ENCODE measurements at regions not wholly inside any gene's neighbourhood (a gene's known extent, or its start where the extent isn't known, plus 50 kb on each side); places are given as distances from the start of the nearest gene placed in this dataset.

DNA sequence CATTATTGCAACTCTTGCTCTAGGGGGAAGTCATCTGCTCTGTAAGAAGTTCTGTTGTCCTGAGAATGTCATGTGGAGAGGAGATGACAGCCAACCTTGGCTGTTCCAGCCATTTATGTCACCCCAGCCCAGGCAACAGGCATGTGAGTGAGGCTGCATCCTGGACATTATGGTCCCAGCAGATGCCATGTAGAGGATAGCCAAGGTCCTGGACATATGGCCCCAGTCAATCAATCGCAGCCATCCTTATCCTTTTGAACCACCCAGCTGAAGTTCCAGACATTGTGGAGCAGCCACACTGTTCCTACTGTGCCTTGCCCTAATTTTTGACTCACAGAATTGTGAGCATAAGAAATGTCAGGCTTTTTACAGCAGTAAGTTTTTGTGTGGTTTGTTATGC lies 84.9 kb downstream of the AVPR1A start:
- no peak overlapping the region for H3K4me3 ChIP-seq (replicated peaks; ENCODE audit: low read depth, low read length)
- DNase-seq (ENCODE audit: low read depth): no peak
- TF ChIP-seq, protein P1, sequence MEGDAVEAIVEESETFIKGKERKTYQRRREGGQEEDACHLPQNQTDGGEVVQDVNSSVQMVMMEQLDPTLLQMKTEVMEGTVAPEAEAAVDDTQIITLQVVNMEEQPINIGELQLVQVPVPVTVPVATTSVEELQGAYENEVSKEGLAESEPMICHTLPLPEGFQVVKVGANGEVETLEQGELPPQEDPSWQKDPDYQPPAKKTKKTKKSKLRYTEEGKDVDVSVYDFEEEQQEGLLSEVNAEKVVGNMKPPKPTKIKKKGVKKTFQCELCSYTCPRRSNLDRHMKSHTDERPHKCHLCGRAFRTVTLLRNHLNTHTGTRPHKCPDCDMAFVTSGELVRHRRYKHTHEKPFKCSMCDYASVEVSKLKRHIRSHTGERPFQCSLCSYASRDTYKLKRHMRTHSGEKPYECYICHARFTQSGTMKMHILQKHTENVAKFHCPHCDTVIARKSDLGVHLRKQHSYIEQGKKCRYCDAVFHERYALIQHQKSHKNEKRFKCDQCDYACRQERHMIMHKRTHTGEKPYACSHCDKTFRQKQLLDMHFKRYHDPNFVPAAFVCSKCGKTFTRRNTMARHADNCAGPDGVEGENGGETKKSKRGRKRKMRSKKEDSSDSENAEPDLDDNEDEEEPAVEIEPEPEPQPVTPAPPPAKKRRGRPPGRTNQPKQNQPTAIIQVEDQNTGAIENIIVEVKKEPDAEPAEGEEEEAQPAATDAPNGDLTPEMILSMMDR (IDR thresholded peaks at IDR 0.05; ENCODE audit: low read length, missing control alignments): no peak

DNA sequence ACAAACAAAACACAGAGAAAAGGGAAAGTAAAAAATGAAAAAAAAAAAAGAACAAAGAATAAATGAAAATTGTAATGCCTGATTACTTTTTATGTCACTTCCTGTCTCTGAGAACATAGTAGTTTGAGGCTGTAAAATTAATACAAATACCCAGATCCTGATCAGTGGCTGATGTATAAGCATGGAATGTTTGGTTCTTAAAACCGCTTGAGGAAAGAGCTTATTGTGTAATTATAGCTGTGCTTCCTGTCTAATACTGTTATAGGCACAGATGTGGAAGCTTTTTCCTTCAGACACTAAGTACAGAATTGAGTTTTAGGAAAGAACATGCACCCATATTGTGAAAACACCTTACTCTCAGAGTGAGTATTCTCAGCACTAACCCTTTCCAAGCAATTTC lies 86.9 kb downstream of the AVPR1A start:
- no peak overlapping the region for H3K4me3 ChIP-seq (replicated peaks; ENCODE audit: low read depth, low read length)
- peak; percentile 33 for DNase-seq (ENCODE audit: low read depth)
- TF ChIP-seq, protein P1 (IDR thresholded peaks at IDR 0.05; ENCODE audit: low read length, missing control alignments): no peak

DNA sequence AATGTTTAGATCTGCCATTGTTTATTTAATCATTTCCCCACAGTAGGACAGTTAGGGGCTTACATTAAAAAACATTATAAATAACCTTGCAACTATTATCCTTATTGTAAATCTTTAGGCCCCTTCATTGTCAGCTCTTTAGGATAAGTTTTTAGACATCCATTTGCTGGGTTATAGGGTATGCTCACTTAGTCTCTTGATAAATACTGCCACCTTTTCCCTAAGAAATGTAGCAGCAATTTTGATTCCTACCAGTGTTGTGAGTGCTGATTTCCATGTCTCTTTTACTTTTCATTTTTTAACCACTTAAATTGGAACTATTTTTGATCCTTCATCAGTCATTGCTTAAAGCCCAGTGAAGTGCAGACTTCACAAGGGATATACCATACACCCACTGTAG lies 94.4 kb downstream of the AVPR1A start:
- TF ChIP-seq, protein P1 (IDR thresholded peaks at IDR 0.05; ENCODE audit: low read length, missing control alignments): no peak
- H3K4me3 ChIP-seq (replicated peaks; ENCODE audit: low read depth, low read length): no peak overlapping the region
- no peak for DNase-seq (ENCODE audit: low read depth)

DNA sequence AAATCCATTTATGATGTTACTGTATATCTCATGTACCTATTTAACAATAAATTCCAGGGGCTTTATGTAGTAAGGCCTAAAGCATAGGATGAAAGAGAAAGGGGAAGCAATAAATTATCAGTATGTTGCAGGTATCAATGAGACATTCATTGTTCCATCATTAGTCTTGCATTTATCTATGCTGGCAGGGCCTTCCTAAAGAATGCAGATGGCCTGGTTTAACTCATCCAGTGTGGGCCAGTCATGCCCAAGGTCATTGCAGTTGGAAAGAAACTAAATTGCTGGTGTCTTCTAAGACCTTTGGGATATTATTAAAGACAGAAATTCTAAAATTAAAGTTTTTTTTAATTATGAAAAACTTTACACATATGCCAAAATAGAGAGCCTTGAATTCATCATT lies 98.3 kb downstream of the AVPR1A start:
- no peak for DNase-seq (ENCODE audit: low read depth)
- no peak overlapping the region for H3K4me3 ChIP-seq (replicated peaks; ENCODE audit: low read depth, low read length)
- TF ChIP-seq, protein P1 (IDR thresholded peaks at IDR 0.05; ENCODE audit: low read length, missing control alignments): no peak

DNA sequence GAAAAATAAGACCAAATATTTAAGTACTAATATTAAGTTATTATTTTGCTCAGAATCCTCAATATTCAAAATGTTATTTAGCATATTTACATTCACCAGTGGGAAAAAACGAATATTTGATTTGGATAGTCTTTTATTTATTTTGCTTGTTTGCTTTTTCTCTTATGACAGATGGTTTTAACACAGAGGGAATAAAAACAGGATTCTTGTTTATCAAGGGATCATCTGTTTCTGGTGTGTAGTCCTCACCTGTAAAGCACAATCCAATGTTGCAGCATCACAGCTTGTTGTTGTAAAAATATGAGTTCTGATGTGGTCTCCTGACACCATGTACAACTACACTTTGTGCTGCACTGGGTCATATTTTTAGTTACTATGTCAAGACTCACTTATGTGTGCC lies 103.9 kb downstream of the AVPR1A start:
- no peak for DNase-seq (ENCODE audit: low read depth)
- TF ChIP-seq, protein P1 (IDR thresholded peaks at IDR 0.05; ENCODE audit: low read length, missing control alignments): no peak
- H3K4me3 ChIP-seq (replicated peaks; ENCODE audit: low read depth, low read length): no peak overlapping the region

DNA sequence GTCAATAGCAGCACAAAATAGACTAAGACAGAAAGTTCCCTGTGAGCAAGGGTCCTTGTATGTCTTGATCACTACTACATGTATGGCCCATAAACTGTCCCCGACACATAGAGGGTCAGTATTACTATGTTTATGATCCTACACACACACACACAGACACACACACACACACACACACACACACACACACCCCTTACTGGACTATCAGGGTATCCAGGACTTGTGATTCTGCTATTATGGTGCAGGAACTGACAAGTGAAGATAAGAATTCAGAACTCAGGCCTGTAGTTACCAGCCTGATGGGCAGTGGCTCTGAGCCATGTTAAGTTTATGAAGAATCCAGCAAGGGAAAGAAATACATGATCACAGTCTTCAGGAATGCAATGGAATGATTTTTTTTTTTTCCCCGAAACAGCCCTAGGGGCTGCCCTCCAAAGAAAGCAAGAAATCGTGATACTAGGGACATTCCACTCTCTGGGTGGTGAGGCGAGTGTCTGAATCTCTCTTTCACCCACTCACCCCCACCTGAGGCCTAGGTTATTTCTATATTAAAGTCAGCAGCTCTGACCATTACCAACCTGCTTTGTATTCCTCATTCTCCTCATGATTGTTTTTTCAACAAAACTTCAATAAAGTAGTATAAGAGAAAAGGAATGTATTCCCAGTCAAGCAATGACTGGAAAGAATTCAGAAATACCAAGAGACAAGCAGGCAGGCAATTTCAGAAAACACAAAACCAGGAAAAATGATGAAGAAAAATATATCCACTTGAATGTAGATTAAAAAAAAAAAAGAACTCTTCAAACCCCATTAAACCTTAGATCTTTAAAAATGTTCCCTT lies 105.8 kb downstream of the AVPR1A start:
- TF ChIP-seq, protein P1 (IDR thresholded peaks at IDR 0.05; ENCODE audit: low read length, missing control alignments): no peak
- peak; percentile 65 for DNase-seq (ENCODE audit: low read depth)
- no peak overlapping the region for H3K4me3 ChIP-seq (replicated peaks; ENCODE audit: low read depth, low read length)

DNA sequence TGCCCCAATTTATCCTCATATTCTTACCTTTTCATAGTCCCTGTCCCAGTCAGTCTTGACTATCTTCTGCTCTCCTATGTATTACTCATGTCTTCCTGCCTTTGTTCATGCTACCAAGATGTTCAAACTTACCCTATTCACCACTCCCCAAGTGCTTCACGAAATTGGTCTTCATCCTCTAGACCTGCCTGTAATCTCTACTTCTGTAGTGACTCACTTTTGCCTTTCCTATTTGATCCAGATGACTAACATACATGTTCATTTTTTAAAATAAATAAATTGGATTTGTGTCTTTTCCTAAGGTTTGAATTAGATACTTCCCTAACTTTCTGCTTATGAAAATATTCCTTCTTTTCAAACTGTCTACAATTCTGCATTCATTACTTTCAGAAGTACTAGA lies 107.7 kb upstream of the PPM1H start:
- peak; percentile 35 for DNase-seq (ENCODE audit: low read depth)

More for the DNA sequence above, 107.7 kb upstream of the PPM1H start:
- H3K4me3 ChIP-seq (replicated peaks; ENCODE audit: low read depth, low read length): no peak overlapping the region
- TF ChIP-seq, protein P1 (IDR thresholded peaks at IDR 0.05; ENCODE audit: low read length, missing control alignments): no peak
